ENCODE measurements at regions not wholly inside any gene's neighbourhood (a gene's known extent, or its start where the extent isn't known, plus 50 kb on each side); places are given as distances from the start of the nearest gene placed in this dataset.

DNA sequence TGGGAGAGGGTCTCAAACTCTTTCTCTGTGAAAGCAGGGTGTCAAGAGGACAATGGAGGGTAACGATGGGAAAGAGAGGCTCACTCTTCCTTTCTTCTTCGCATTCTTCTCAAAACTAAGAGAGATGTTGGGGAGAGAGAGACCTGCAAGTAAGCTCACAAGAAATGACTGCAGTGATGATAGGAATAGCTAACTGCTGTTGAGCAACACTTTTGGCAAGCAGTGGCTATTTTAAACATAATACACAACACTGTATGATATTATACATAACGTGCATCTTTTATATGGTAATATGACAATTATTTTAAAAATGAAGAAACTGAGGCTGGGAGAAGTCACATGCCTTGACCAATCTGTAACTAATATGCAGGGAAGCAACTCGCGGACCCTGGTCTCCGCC is 247.5 kb downstream of the CMPK2 start:
- WGBS (ENCODE audit: extremely low coverage, insufficient read length, low lambda C conversion rate), result no CpG with 5 or more reads among the region's 6 CpGs

More for the DNA sequence above, 247.5 kb downstream of the CMPK2 start:
- Histone ChIP-seq H3K14ac (ENCODE audit: insufficient read depth, low read length) (no peak overlapping the region), H3K4me2 (ENCODE audit: insufficient read depth, insufficient read length, low read length) (no peak overlapping the region), H2BK120ac (ENCODE audit: low read depth, low read length, poor library complexity, severe bottlenecking) (no peak overlapping the region), H2BK15ac (ENCODE audit: low read depth, low read length) (no peak overlapping the region), H3K4me1 (ENCODE audit: insufficient read depth, low read length) (no peaks in the 10 kb centered on the region), H2BK20ac (ENCODE audit: low read depth, low read length, poor library complexity, severe bottlenecking) (no peak overlapping the region), H2AK5ac (ENCODE audit: insufficient read length, low read length) (no peak overlapping the region), H3K4ac (ENCODE audit: low read depth, low read length) (no peak overlapping the region), H2AFZ (ENCODE audit: low read length) (no peak overlapping the region), H3K9ac (ENCODE audit: extremely low read depth, insufficient read length, low read length) (no peak overlapping the region), H4K20me1 (ENCODE audit: control insufficient read depth, insufficient read depth, insufficient read length) (no peaks in the 10 kb centered on the region), H3K27me3 (ENCODE audit: insufficient read depth, low read length) (no peaks in the 10 kb centered on the region), H4K91ac (ENCODE audit: insufficient read length, low read depth, low read length) (no peak overlapping the region), H3K23me2 (ENCODE audit: insufficient read length, low read depth, low read length, poor library complexity, severe bottlenecking) (no peaks in the 10 kb centered on the region), H3K27ac (ENCODE audit: insufficient read length, low read depth, low read length) (no peak overlapping the region), H4K5ac (ENCODE audit: insufficient read length, low read depth, low read length) (no peak overlapping the region), H3K79me1 (ENCODE audit: insufficient read depth, low read depth, low read length, poor library complexity, severe bottlenecking) (no peaks in the 10 kb centered on the region), H3T11ph (ENCODE audit: low read length) (no peak overlapping the region), H3K79me2 (ENCODE audit: insufficient read depth, low read length) (no peaks in the 10 kb centered on the region), H4K8ac (replicated peaks; ENCODE audit: insufficient read length, low read depth, low read length) (no peak overlapping the region), H2BK5ac (ENCODE audit: insufficient read length, low read length) (no peak overlapping the region), H3K18ac (ENCODE audit: insufficient read length, low read depth, low read length) (no peak overlapping the region), H3K56ac (ENCODE audit: insufficient read length, low read depth, low read length) (no peak overlapping the region), H2BK12ac (ENCODE audit: insufficient read length, low read depth, low read length) (no peak overlapping the region), H3K9me3 (ENCODE audit: control insufficient read depth, low read depth, low read length) (no peaks in the 10 kb centered on the region), H3K23ac (ENCODE audit: insufficient read length, low read depth, low read length) (no peak overlapping the region)
- peaks cover 3 to 4% of the 10 kb centered on the region in 2 experiments; a peak in 2 of 5 replicates for H3K9me3 Mint-ChIP-seq
- no peaks in the 10 kb centered on the region for H3K27me3 Mint-ChIP-seq (ENCODE audit: low read depth)
- no peak overlapping the region for H3K4me3 Mint-ChIP-seq
- H3K4me1 Mint-ChIP-seq, result peaks cover 4 to 7% of the 10 kb centered on the region in 2 experiments; a peak in 2 of 4 replicates
- no peak overlapping the region for H3K27ac Mint-ChIP-seq
- peaks cover 0 to 5% (median 0%) of the 10 kb centered on the region in 3 experiments; a peak in 3 of 7 replicates for H3K36me3 Mint-ChIP-seq (ENCODE audit: insufficient read depth in 1 of 3, low read depth in 3 of 3)
- no peak for DNase-seq
- TF ChIP-seq, protein P1, sequence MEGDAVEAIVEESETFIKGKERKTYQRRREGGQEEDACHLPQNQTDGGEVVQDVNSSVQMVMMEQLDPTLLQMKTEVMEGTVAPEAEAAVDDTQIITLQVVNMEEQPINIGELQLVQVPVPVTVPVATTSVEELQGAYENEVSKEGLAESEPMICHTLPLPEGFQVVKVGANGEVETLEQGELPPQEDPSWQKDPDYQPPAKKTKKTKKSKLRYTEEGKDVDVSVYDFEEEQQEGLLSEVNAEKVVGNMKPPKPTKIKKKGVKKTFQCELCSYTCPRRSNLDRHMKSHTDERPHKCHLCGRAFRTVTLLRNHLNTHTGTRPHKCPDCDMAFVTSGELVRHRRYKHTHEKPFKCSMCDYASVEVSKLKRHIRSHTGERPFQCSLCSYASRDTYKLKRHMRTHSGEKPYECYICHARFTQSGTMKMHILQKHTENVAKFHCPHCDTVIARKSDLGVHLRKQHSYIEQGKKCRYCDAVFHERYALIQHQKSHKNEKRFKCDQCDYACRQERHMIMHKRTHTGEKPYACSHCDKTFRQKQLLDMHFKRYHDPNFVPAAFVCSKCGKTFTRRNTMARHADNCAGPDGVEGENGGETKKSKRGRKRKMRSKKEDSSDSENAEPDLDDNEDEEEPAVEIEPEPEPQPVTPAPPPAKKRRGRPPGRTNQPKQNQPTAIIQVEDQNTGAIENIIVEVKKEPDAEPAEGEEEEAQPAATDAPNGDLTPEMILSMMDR (conservative IDR thresholded peaks at IDR 0.05), result no peak

Data from H9 (cell line).